Fibroblast of the aortic adventitia (primary cell): ENCODE measurements at regions not wholly inside any gene's neighbourhood (a gene's known extent, or its start where the extent isn't known, plus 50 kb on each side); places are given as distances from the start of the nearest gene placed in this dataset.

Experiments
- DNase-seq: peaks from one replicate; pipeline ENCODE4 v3.0.0-alpha.2; 2010; ENCODE audit warnings: low read depth
- H3K4me3 ChIP-seq: 2 replicates; pipeline ENCODE4 v1.5.1; 2011; ENCODE audit warnings: low read depth, mild to moderate bottlenecking, control low read depth, low read length, moderate library complexity
- TF ChIP-seq, protein P1 (sequence below): IDR thresholded peaks from 2 replicates; pipeline ENCODE4 v1.5.1; 2011; ENCODE audit warnings: mild to moderate bottlenecking, low read length, control low read depth, inconsistent platforms; ENCODE audit not compliant: insufficient read depth

DNA sequence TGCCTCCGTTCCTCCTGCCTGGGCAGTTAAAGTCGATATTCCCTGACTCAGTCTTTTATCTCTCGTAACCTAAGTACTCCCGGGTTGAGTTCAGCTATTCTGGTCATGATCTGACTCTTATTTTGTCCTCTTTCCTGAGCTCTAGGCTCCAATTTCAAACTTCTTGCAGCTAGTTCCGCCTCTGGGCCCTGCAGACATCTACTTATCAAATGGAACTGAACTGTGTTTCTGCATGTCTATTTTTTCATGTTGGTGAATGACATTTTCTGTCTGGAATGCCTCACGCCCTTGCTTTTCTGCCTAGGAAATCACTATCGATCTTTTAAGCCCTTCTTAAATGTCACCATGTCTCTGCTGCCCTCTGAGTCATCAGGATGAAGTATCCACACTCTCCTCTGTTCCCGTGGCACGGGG lies 101.5 kb downstream of the VAPA start:
- peak; percentile 51 for DNase-seq
- TF ChIP-seq, protein P1, sequence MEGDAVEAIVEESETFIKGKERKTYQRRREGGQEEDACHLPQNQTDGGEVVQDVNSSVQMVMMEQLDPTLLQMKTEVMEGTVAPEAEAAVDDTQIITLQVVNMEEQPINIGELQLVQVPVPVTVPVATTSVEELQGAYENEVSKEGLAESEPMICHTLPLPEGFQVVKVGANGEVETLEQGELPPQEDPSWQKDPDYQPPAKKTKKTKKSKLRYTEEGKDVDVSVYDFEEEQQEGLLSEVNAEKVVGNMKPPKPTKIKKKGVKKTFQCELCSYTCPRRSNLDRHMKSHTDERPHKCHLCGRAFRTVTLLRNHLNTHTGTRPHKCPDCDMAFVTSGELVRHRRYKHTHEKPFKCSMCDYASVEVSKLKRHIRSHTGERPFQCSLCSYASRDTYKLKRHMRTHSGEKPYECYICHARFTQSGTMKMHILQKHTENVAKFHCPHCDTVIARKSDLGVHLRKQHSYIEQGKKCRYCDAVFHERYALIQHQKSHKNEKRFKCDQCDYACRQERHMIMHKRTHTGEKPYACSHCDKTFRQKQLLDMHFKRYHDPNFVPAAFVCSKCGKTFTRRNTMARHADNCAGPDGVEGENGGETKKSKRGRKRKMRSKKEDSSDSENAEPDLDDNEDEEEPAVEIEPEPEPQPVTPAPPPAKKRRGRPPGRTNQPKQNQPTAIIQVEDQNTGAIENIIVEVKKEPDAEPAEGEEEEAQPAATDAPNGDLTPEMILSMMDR: no peak
- H3K4me3 ChIP-seq: no peak overlapping the region

DNA sequence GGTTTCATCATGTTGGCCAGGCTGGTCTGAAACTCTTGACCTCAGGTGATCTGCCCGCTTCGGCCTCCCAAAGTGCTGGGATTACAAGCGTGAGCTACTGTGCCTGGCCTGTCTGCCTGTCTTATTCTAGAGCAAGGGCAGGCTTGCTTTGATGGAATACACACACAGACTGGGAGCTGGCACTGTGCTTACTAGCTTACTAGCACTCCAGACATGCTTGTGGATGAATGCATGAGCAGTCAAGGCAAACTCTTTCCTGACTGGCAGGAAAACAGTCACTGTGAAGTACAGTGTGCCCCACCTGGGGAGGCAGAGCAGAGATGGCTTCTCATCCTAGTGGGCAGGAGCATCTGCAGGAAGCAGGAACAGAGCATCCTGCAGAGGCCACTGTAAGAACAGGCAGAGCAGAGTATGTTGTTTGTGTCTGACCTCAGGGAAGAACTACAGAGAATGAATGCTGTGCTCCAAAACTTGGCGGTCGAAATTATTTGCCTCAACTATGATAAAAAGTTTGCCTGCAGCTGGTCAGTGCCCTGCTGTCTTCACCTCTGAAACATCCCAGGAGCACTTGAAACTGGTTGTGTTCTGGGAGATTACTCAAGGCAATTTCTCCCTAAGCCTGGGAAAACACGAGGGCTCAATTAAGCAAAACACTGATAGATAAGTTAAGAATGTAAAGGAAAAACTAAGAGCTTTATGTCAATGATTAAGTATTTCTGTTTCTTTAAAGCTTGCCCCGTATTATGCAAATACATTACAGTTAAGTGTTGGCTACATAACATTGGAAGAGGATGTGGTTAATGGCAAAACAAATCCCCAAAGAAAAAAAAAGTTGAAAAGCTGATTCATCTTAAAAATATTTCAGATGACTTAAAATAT lies 102.4 kb downstream of the VAPA start:
- H3K4me3 ChIP-seq: no peak overlapping the region
- TF ChIP-seq, protein P1: peak; percentile 64
- peak; percentile 94 for DNase-seq

DNA sequence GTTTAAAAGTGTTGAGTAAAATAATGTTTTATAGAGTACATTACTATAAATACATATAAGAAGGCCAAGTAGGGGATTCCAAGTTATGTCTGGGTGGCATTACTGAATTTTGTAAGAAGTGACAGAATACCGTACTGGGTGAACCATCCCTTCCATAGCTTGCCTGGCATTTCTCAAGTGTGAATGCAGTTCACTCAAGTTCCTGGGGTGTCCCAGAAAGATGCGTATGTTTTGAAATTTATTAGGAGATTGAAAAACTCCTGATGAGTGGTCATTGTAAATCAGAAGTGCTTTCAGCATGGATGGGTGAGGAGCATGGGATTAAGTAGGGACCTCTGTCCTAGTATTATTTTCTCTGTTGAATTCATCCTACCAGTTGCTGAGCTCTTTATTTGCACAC lies 103.2 kb downstream of the VAPA start:
- no peak for DNase-seq
- TF ChIP-seq, protein P1: no peak
- H3K4me3 ChIP-seq: no peak overlapping the region

DNA sequence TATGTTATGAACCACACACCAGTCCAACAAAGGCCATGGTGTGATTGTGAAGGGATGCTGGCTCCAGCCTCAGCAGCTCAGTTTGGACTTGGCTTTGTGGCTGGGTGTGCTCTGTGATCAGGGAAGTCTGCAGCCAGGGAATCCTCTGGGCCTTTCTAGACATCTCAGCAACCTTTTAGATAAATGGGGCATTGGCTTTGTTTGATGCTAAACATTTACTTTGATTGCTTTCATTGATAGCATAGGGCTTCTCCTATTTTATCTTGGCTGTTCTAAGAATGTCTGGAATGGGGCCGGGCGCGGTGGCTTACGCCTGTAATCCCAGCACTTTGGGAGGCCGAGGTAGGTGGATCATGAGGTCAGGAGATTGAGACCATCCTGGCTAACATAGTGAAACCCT lies 104.5 kb downstream of the VAPA start:
- DNase-seq: no peak
- no peak overlapping the region for H3K4me3 ChIP-seq
- TF ChIP-seq, protein P1: no peak

DNA sequence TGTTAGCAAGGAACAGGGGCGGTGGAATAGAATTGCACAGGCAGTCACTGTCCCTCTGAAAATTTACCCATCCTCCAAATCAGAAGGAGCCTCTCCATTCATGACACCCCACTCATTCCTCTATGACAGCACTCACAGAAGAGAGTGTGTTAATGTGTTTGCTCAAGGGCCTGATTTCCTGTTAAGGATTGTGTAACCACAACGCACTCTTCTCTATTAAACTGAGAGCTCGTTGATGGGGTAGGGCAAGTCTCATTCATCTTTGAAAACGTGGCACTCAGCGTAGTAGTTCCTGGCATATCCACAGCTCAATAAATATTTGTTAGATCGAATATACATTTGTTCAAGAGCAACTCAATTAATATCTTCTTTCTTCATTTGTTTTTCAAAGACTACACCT lies 106.4 kb downstream of the VAPA start:
- DNase-seq: no peak
- H3K4me3 ChIP-seq: no peak overlapping the region
- TF ChIP-seq, protein P1: no peak

DNA sequence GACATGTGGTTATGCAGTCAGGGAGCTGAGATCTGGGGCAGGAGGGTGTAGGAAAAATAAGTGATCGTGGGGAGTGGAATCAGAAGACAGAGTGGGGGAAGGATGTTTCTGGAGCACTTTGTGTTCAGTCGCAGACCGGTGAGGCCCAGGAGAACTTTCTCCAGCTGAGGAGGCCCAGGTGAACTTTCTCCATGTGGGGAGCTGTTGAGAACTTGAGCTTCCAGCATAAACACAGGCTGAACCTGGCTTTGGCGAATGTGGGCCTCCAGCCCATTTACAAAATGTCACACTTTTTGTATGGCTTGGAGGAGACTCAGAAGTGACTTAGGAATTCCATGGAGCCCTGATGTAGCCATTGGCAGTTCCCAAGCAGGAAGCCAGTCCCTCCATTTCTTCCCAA lies 108.5 kb downstream of the VAPA start:
- no peak for DNase-seq
- TF ChIP-seq, protein P1: no peak
- H3K4me3 ChIP-seq: no peak overlapping the region
